Spleen (tissue), 7 donors: ENCODE measurements at regions not wholly inside any gene's neighbourhood (a gene's known extent, or its start where the extent isn't known, plus 50 kb on each side); places are given as distances from the start of the nearest gene placed in this dataset.

Experiments
- CTCF ChIP-seq, 11 experiments: fragments of 200-600 bp in 7 of 11; fragments of 450-650 bp in 4 of 11; sonication (generic) in 4 of 11; IDR thresholded peaks in 8 of 11; conservative IDR thresholded peaks in 3 of 11; 1 replicate in 7 of 11; 2 replicates in 4 of 11; pipeline versions ENCODE4 v1.4.0 to v1.8.0; 2016 to 2021; ENCODE audit warnings: antibody characterized with exemption in 11 of 11, inconsistent platforms in 4 of 11, mild to moderate bottlenecking in 1 of 11
- POLR2A ChIP-seq, 3 donors: fragments of 450-650 bp; IDR thresholded peaks; one replicate each; pipeline ENCODE4 v1.5.1; 2017; ENCODE audit warnings: antibody characterized with exemption in 3 of 3, mild to moderate bottlenecking in 1 of 3
- donor health status: DM: no; HTN: no; CAD: no; lungs with moderate emphysema.
- donor health status: DM: no; HTN: no; CAD: no.
- donor health status: DM: no; HTN: no; CAD: no.

GRCh38 chr18:43868497-43868995, 591.3 kb upstream of the SYT4 start:
- TF ChIP-seq CTCF (IDR thresholded peaks at IDR 0.05 in 8 of 11, conservative IDR thresholded peaks at IDR 0.05 in 3 of 11) (no peak), POLR2A (IDR thresholded peaks at IDR 0.05) (no peak)
